OCI-LY7 (cell line): ENCODE measurements at regions not wholly inside any gene's neighbourhood (a gene's known extent, or its start where the extent isn't known, plus 50 kb on each side); places are given as distances from the start of the nearest gene placed in this dataset.

Experiments
- EZH2phosphoT487 ChIP-seq: fragments of 200-600 bp; sonication (generic); IDR thresholded peaks from 2 replicates; pipeline ENCODE4 v1.6.1; 2018; ENCODE audit warnings: low read depth, borderline replicate concordance, mild to moderate bottlenecking, mixed run types, antibody characterized with exemption, low read length, moderate library complexity, mixed read lengths
- TF ChIP-seq, protein P1 (sequence below): fragments of 200-600 bp; sonication (generic); conservative IDR thresholded peaks from 2 replicates; pipeline ENCODE4 v1.5.1; 2014; ENCODE audit warnings: mild to moderate bottlenecking, antibody characterized with exemption, low read length, moderate library complexity, mixed read lengths

DNA sequence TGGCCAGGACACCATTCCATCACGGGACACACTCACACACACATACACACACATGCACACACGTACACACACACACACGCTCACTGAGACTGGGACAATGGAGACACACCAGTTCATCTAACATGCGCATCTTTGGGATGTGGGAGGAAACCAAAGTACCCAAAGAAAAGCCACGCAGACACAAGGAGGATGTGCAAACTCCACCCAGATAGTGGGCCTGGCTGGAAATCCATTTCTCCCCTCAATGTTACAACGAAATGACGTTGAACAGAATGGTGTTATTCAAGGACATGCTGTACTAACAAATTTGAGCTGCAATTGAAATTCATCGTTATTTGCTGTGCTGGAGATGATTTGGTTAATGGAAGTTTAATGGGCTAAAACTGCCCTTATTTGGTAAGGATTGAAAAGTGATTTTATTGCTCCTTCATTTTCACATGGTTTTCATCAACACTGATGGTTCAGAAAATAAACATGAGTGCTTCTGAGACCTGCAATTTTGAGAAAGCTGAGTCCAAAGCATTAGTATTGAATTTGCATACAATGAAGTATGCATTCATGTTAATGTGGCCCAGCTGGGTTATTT is 110.0 kb downstream of the KCNE4 start:
- TF ChIP-seq, protein P1, sequence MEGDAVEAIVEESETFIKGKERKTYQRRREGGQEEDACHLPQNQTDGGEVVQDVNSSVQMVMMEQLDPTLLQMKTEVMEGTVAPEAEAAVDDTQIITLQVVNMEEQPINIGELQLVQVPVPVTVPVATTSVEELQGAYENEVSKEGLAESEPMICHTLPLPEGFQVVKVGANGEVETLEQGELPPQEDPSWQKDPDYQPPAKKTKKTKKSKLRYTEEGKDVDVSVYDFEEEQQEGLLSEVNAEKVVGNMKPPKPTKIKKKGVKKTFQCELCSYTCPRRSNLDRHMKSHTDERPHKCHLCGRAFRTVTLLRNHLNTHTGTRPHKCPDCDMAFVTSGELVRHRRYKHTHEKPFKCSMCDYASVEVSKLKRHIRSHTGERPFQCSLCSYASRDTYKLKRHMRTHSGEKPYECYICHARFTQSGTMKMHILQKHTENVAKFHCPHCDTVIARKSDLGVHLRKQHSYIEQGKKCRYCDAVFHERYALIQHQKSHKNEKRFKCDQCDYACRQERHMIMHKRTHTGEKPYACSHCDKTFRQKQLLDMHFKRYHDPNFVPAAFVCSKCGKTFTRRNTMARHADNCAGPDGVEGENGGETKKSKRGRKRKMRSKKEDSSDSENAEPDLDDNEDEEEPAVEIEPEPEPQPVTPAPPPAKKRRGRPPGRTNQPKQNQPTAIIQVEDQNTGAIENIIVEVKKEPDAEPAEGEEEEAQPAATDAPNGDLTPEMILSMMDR: no peak
- no peak for TF ChIP-seq EZH2phosphoT487
